DND-41 (cell line): ENCODE measurements at regions not wholly inside any gene's neighbourhood (a gene's known extent, or its start where the extent isn't known, plus 50 kb on each side); places are given as distances from the start of the nearest gene placed in this dataset.

Source experiments
- ATAC-seq: fragments of 200-7000 bp; cut with Tn5 transposase; 3 replicates; pipeline ENCODE4 v1.9.1; 2021; ENCODE audit warnings: low read depth; ENCODE audit not compliant: insufficient read depth
- DNase-seq: peaks from one replicate; pipeline ENCODE4 v3.0.0-alpha.2; 2020
- H2AFZ ChIP-seq: 2 replicates; pipeline ENCODE4 v1.6.0; 2012; ENCODE audit warnings: low read depth, low read length
- H3K27ac ChIP-seq: 2 replicates; pipeline ENCODE4 v1.5.1; 2012; ENCODE audit warnings: low read length, inconsistent platforms
- H3K27me3 ChIP-seq: fragments of 200-600 bp; sonication (generic); 2 replicates; pipeline ENCODE4 v1.6.0; 2012; ENCODE audit warnings: low read length, mild to moderate bottlenecking, inconsistent platforms; ENCODE audit not compliant: insufficient read depth, poor library complexity
- H3K36me3 ChIP-seq: 2 replicates; pipeline ENCODE4 v1.5.1; 2012; ENCODE audit warnings: low read length, inconsistent platforms; ENCODE audit not compliant: insufficient read depth
- H3K4me1 ChIP-seq: 2 replicates; pipeline ENCODE4 v1.5.1; 2012; ENCODE audit warnings: mild to moderate bottlenecking, low read length; ENCODE audit not compliant: insufficient read depth
- H3K4me2 ChIP-seq: 2 replicates; pipeline ENCODE4 v1.6.0; 2012; ENCODE audit warnings: mild to moderate bottlenecking, moderate library complexity, low read length, inconsistent platforms; ENCODE audit not compliant: insufficient read depth
- H3K4me3 ChIP-seq, 2 experiments: fragments of 200-600 bp in 1 of 2; shearing (Covaris generic) in 1 of 2; 2 replicates each; pipeline ENCODE4 v1.5.1; 2012 to 2016; ENCODE audit warnings: inconsistent platforms in 2 of 2, low read length in 2 of 2, mild to moderate bottlenecking in 2 of 2, low read depth in 1 of 2, moderate library complexity in 1 of 2
- H3K79me2 ChIP-seq: 2 replicates; pipeline ENCODE4 v1.6.0; 2012; ENCODE audit warnings: low read length, inconsistent platforms; ENCODE audit not compliant: insufficient read depth
- H3K9ac ChIP-seq: 2 replicates; pipeline ENCODE4 v1.6.0; 2012; ENCODE audit warnings: low read depth, mild to moderate bottlenecking, inconsistent platforms, low read length, moderate library complexity
- H3K9me3 ChIP-seq: 2 replicates; pipeline ENCODE4 v1.5.1; 2012; ENCODE audit warnings: low read length, moderate library complexity, mild to moderate bottlenecking, inconsistent platforms; ENCODE audit not compliant: insufficient read depth, severe bottlenecking
- H4K20me1 ChIP-seq: 2 replicates; pipeline ENCODE4 v1.6.0; 2012; ENCODE audit warnings: low read length; ENCODE audit not compliant: insufficient read depth
- CTCF ChIP-seq: IDR thresholded peaks from 2 replicates; pipeline ENCODE4 v1.5.1; 2012; ENCODE audit warnings: borderline replicate concordance, low read length, moderate library complexity, mild to moderate bottlenecking; ENCODE audit not compliant: poor library complexity, severe bottlenecking; ENCODE audit errors: extremely low read depth
- EZH2 ChIP-seq: IDR thresholded peaks from 3 replicates; pipeline ENCODE4 v1.6.1; 2012; ENCODE audit warnings: borderline replicate concordance, low read depth, mild to moderate bottlenecking, moderate library complexity, low read length, inconsistent platforms; ENCODE audit not compliant: severe bottlenecking

- Histone ChIP-seq H3K36me3 (no peaks in the 10 kb centered on the region), H3K79me2 (no peaks in the 10 kb centered on the region), H3K4me3 (no peak overlapping the region), H4K20me1 (no peaks in the 10 kb centered on the region), H3K27ac (no peak overlapping the region), H3K4me2 (no peak overlapping the region), H3K9me3 (no peaks in the 10 kb centered on the region), H3K4me1 (no peaks in the 10 kb centered on the region), H2AFZ (no peak overlapping the region), H3K9ac (no peak overlapping the region), H3K27me3 (no peaks in the 10 kb centered on the region)
- ATAC-seq (no peak), DNase-seq (no peak)
- no peak for TF ChIP-seq EZH2
- TF ChIP-seq CTCF, result no peak
These were observed 735.6 kb upstream of the SORCS1 start for GRCh38 chr10:107900131-107900530.

- Histone ChIP-seq H2AFZ (no peak overlapping the region), H3K36me3 (no peaks in the 10 kb centered on the region), H3K9ac (no peak overlapping the region), H3K4me1 (no peaks in the 10 kb centered on the region), H3K4me3 (no peak overlapping the region), H3K27me3 (no peaks in the 10 kb centered on the region), H4K20me1 (no peaks in the 10 kb centered on the region), H3K79me2 (no peaks in the 10 kb centered on the region), H3K27ac (no peak overlapping the region), H3K4me2 (no peak overlapping the region), H3K9me3 (no peaks in the 10 kb centered on the region)
- ATAC-seq (no peak), DNase-seq (no peak)
- no peak for TF ChIP-seq EZH2
- TF ChIP-seq CTCF, result no peak
These were observed 735.1 kb upstream of the SORCS1 start for GRCh38 chr10:107899502-107900062.

GRCh38 chr10:107899075-107899474 lies 734.6 kb upstream of the SORCS1 start:
- Histone ChIP-seq H3K4me2 (no peak overlapping the region), H2AFZ (no peak overlapping the region), H3K9ac (no peak overlapping the region), H3K27ac (no peak overlapping the region), H3K4me3 (no peak overlapping the region), H3K36me3 (no peaks in the 10 kb centered on the region), H4K20me1 (no peaks in the 10 kb centered on the region), H3K79me2 (no peaks in the 10 kb centered on the region), H3K4me1 (no peaks in the 10 kb centered on the region), H3K9me3 (no peaks in the 10 kb centered on the region), H3K27me3 (no peaks in the 10 kb centered on the region)
- DNase-seq (no peak), ATAC-seq (no peak)
- no peak for TF ChIP-seq CTCF
- TF ChIP-seq EZH2, result no peak

GRCh38 chr10:107898392-107898791 lies 733.9 kb upstream of the SORCS1 start:
- TF ChIP-seq EZH2, result no peak
- no peak for TF ChIP-seq CTCF
- H3K27me3 ChIP-seq, result no peaks in the 10 kb centered on the region
- DNase-seq (no peak), ATAC-seq (no peak)
- H3K4me3 ChIP-seq, result no peak overlapping the region
- H2AFZ ChIP-seq, result no peak overlapping the region
- H3K9me3 ChIP-seq, result no peaks in the 10 kb centered on the region
- H3K36me3 ChIP-seq, result no peaks in the 10 kb centered on the region
- no peaks in the 10 kb centered on the region for H4K20me1 ChIP-seq
- H3K27ac ChIP-seq, result no peak overlapping the region
- H3K9ac ChIP-seq, result no peak overlapping the region
- H3K79me2 ChIP-seq, result no peaks in the 10 kb centered on the region
- H3K4me1 ChIP-seq, result no peaks in the 10 kb centered on the region
- H3K4me2 ChIP-seq, result no peak overlapping the region
